H1 (cell line): ENCODE measurements at regions not wholly inside any gene's neighbourhood (a gene's known extent, or its start where the extent isn't known, plus 50 kb on each side); places are given as distances from the start of the nearest gene placed in this dataset.

Experiments
- CTCF ChIA-PET: fragments of 300-600 bp; sonication (Branson Sonifier 250); formaldehyde crosslinking; loops from one replicate; lab custom pipeline; 2021; ENCODE audit not compliant: partially characterized antibody; lab: Charles Lee
- POLR2A ChIA-PET: fragments of 300-600 bp; sonication (Branson Sonifier 250); formaldehyde crosslinking; loops from one replicate; lab custom pipeline; 2021; ENCODE audit warnings: inconsistent platforms; ENCODE audit not compliant: partially characterized antibody; lab: Charles Lee
- DNase-seq, 2 experiments: peaks; one replicate each; pipeline versions ENCODE4 v3.0.0 to v3.0.0-alpha.2; 2010 to 2022; ENCODE audit warnings: low spot score in 2 of 2, low read depth in 1 of 2, mixed read lengths in 1 of 2
- FAIRE-seq: peaks from 2 replicates; lab custom pipeline; 2011; peaks lifted over from hg19 to GRCh38; lab: Jason Lieb, UNC
- H2AFZ ChIP-seq: 2 replicates; pipeline ENCODE4 v1.8.1; 2012; ENCODE audit warnings: low read length, inconsistent platforms
- H2AK5ac ChIP-seq: 2 replicates; pipeline ENCODE4 v1.6.1; 2013; ENCODE audit warnings: low read depth, low read length
- H2BK120ac ChIP-seq: replicated peaks from 2 replicates; pipeline ENCODE3; 2013; ENCODE audit warnings: low read depth, low read length, inconsistent platforms
- H2BK12ac ChIP-seq: 2 replicates; pipeline ENCODE4 v1.6.1; 2013; ENCODE audit warnings: low read depth, low read length
- H2BK15ac ChIP-seq: 2 replicates; pipeline ENCODE4 v1.6.1; 2013; ENCODE audit warnings: low read length
- H2BK20ac ChIP-seq: 2 replicates; pipeline ENCODE4 v1.6.1; 2013; ENCODE audit warnings: low read length
- H2BK5ac ChIP-seq: 2 replicates; pipeline ENCODE4 v1.6.1; 2013; ENCODE audit warnings: low read depth, low read length
- H3K14ac ChIP-seq: 2 replicates; pipeline ENCODE4 v1.6.1; 2013; ENCODE audit warnings: inconsistent platforms; ENCODE audit not compliant: insufficient read length
- H3K18ac ChIP-seq: 2 replicates; pipeline ENCODE4 v1.6.1; 2013; ENCODE audit warnings: low read length; ENCODE audit errors: extremely low read depth
- H3K23ac ChIP-seq: 2 replicates; pipeline ENCODE4 v1.6.1; 2013; ENCODE audit warnings: inconsistent platforms; ENCODE audit not compliant: insufficient read length
- H3K23me2 ChIP-seq: 2 replicates; pipeline ENCODE4 v1.6.1; 2013; ENCODE audit warnings: low read depth, low read length
- H3K27ac ChIP-seq: 2 replicates; pipeline ENCODE4 v1.6.1; 2011; ENCODE audit warnings: low read depth, low read length, inconsistent platforms
- H3K27me3 ChIP-seq, 4 experiments: replicated peaks in 1 of 4; 1 replicate in 1 of 4; 2 replicates in 3 of 4; pipeline versions ENCODE4 v1.6.1 to v1.8.1; 2011 to 2013; ENCODE audit warnings: low read length in 3 of 4, mild to moderate bottlenecking in 3 of 4, inconsistent platforms in 2 of 4, mixed read lengths in 2 of 4, moderate library complexity in 1 of 4; ENCODE audit not compliant: control insufficient read depth in 3 of 4, insufficient read depth in 3 of 4; ENCODE audit errors: extremely low read depth in 1 of 4
- H3K36me3 ChIP-seq, 4 experiments: 2 replicates each; pipeline versions ENCODE4 v1.6.1 to v1.8.1; 2011 to 2013; ENCODE audit warnings: mild to moderate bottlenecking in 4 of 4, low read length in 3 of 4, moderate library complexity in 2 of 4, control low read depth in 1 of 4, inconsistent platforms in 1 of 4; ENCODE audit not compliant: insufficient read depth in 4 of 4, control insufficient read depth in 2 of 4
- H3K4ac ChIP-seq: replicated peaks from 2 replicates; pipeline ENCODE3; 2013; ENCODE audit warnings: low read length, low read depth, mixed read lengths, inconsistent platforms; ENCODE audit not compliant: insufficient read length
- H3K4me1 ChIP-seq, 4 experiments: replicated peaks in 1 of 4; 1 replicate in 1 of 4; 2 replicates in 3 of 4; pipeline versions ENCODE4 v1.6.1 to v1.8.1; 2011 to 2013; ENCODE audit warnings: low read length in 3 of 4, inconsistent platforms in 2 of 4, mixed read lengths in 1 of 4; ENCODE audit not compliant: insufficient read depth in 4 of 4, control insufficient read depth in 3 of 4
- H3K4me2 ChIP-seq, 2 experiments: 2 replicates each; pipeline versions ENCODE4 v1.6.1 to v1.8.1; 2011 to 2013; ENCODE audit warnings: low read depth in 2 of 2, low read length in 2 of 2, control low read depth in 1 of 2, inconsistent platforms in 1 of 2, mild to moderate bottlenecking in 1 of 2; ENCODE audit not compliant: insufficient read depth in 1 of 2
- H3K4me3 ChIP-seq, 4 experiments: fragments of 200-600, 300-600 bp in 1 of 4; sonication (generic), shearing (Covaris generic), sonication (Bioruptor Twin) in 1 of 4; 2 replicates each; pipeline versions ENCODE4 v1.5.1 to v1.8.1; 2011 to 2016; ENCODE audit warnings: low read length in 4 of 4, low read depth in 3 of 4, control low read depth in 2 of 4, inconsistent platforms in 2 of 4, mild to moderate bottlenecking in 2 of 4, mixed read lengths in 1 of 4, moderate library complexity in 1 of 4; ENCODE audit not compliant: insufficient read depth in 2 of 4; ENCODE audit errors: extremely low read depth in 1 of 4
- H3K56ac ChIP-seq: replicated peaks from 2 replicates; pipeline ENCODE3; 2013; ENCODE audit warnings: low read depth, mild to moderate bottlenecking, mixed read lengths, low read length, inconsistent platforms; ENCODE audit not compliant: insufficient read length
- H3K79me1 ChIP-seq: 2 replicates; pipeline ENCODE4 v1.6.1; 2013; ENCODE audit warnings: low read depth, low read length, control low read depth
- H3K79me2 ChIP-seq, 2 experiments: 2 replicates each; pipeline versions ENCODE4 v1.6.1 to v1.8.1; 2012 to 2013; ENCODE audit warnings: low read length in 2 of 2, mild to moderate bottlenecking in 2 of 2, inconsistent platforms in 1 of 2; ENCODE audit not compliant: insufficient read depth in 2 of 2, control insufficient read depth in 1 of 2
- H3K9ac ChIP-seq, 4 experiments: replicated peaks in 1 of 4; 1 replicate in 1 of 4; 2 replicates in 3 of 4; pipeline versions ENCODE4 v1.6.1 to v1.8.1; 2011 to 2013; ENCODE audit warnings: low read depth in 3 of 4, low read length in 3 of 4, control low read depth in 2 of 4, mild to moderate bottlenecking in 2 of 4, moderate library complexity in 2 of 4, inconsistent platforms in 1 of 4; ENCODE audit errors: extremely low read depth in 1 of 4
- H3K9me3 ChIP-seq, 2 experiments: 2 replicates each; pipeline versions ENCODE4 v1.6.1 to v1.8.1; 2012 to 2013; ENCODE audit warnings: mild to moderate bottlenecking in 2 of 2, moderate library complexity in 2 of 2, control low read depth in 1 of 2, inconsistent platforms in 1 of 2, low read depth in 1 of 2, low read length in 1 of 2, mixed read lengths in 1 of 2; ENCODE audit not compliant: insufficient read depth in 2 of 2
- H4K20me1 ChIP-seq, 2 experiments: replicated peaks in 1 of 2; 2 replicates each; pipeline versions ENCODE3 to v1.8.1; 2011 to 2013; ENCODE audit warnings: inconsistent platforms in 2 of 2, low read length in 2 of 2, mild to moderate bottlenecking in 1 of 2; ENCODE audit not compliant: insufficient read depth in 2 of 2, control insufficient read depth in 1 of 2
- H4K5ac ChIP-seq: 2 replicates; pipeline ENCODE4 v1.6.1; 2013; ENCODE audit warnings: low read length, low read depth, mixed read lengths, inconsistent platforms; ENCODE audit not compliant: insufficient read length
- H4K8ac ChIP-seq: 2 replicates; pipeline ENCODE4 v1.8.0; 2013; ENCODE audit warnings: mild to moderate bottlenecking, moderate library complexity, low read length, inconsistent platforms; ENCODE audit not compliant: insufficient read depth; ENCODE audit errors: extremely low read depth
- H4K91ac ChIP-seq: replicated peaks from 2 replicates; pipeline ENCODE3; 2013; ENCODE audit warnings: low read length, mixed read lengths, inconsistent platforms; ENCODE audit not compliant: insufficient read length
- BRCA1 ChIP-seq: IDR thresholded peaks from 2 replicates; pipeline ENCODE4 v1.6.1; 2012; ENCODE audit warnings: low read depth, low read length, improper control_type of control experiment
- CBX5 ChIP-seq: fragments of 300-800, 300-1000 bp; sonication (generic); IDR thresholded peaks from 2 replicates; pipeline ENCODE4 v1.7.1; 2016; ENCODE audit warnings: antibody characterized with exemption, low read length, low read depth
- HDAC2 ChIP-seq, 2 experiments: fragments of 300-600 bp in 1 of 2; sonication (generic) in 1 of 2; IDR thresholded peaks; 2 replicates each; pipeline ENCODE4 v1.6.1; 2011 to 2012; ENCODE audit warnings: low read depth in 2 of 2, low read length in 2 of 2, mild to moderate bottlenecking in 2 of 2, moderate library complexity in 2 of 2, borderline replicate concordance in 1 of 2, inconsistent platforms in 1 of 2
- RAD21 ChIP-seq, 2 experiments: IDR thresholded peaks in 1 of 2; conservative IDR thresholded peaks in 1 of 2; 2 replicates each; pipeline ENCODE4 v1.6.1; 2011; ENCODE audit warnings: low read depth in 2 of 2, low read length in 2 of 2, improper control_type of control experiment in 1 of 2, inconsistent platforms in 1 of 2, mild to moderate bottlenecking in 1 of 2, moderate library complexity in 1 of 2
- SIRT6 ChIP-seq: IDR thresholded peaks from one replicate; pipeline ENCODE4 v1.7.1; 2012; ENCODE audit warnings: low read length, inconsistent platforms
- TCF12 ChIP-seq: IDR thresholded peaks from 2 replicates; pipeline ENCODE4 v1.6.1; 2011; ENCODE audit warnings: low read depth, mild to moderate bottlenecking, low read length
- WGBS, 2 experiments: shearing (Covaris generic) in 1 of 2; methylation state at CpG; one replicate each; pipeline versions ENCODE4 v1.1.6 to v1.1.7; 2013 to 2015; ENCODE audit warnings: low lambda C conversion rate in 2 of 2, mixed read lengths in 2 of 2, inconsistent platforms in 1 of 2, low coverage in 1 of 2, missing lambda C conversion rate in 1 of 2; ENCODE audit not compliant: insufficient replicate concordance in 2 of 2, insufficient coverage in 1 of 2, insufficient read length in 1 of 2; ENCODE audit errors: extremely low coverage in 1 of 2, missing lambda C conversion rate in 1 of 2; 5-methylcytosine and 5-hydroxymethylcytosine counted together

GRCh38 chr14:36423430-36423829 lies 96.6 kb downstream of the NKX2-1 start:
- Histone ChIP-seq H3K36me3 (no peaks in the 10 kb centered on the region), H3K27me3 (no peaks in the 10 kb centered on the region; a peak in 1 of 7 replicates), H2BK12ac (no peak overlapping the region), H3K14ac (no peak overlapping the region), H3K23me2 (no peaks in the 10 kb centered on the region), H3K4me1 (peaks cover 0 to 5% (median 2%) of the 10 kb centered on the region in 4 experiments; a peak in 2 of 7 replicates), H3K9me3 (no peaks in the 10 kb centered on the region), H3K4me2 (no peak overlapping the region), H3K9ac (no peak overlapping the region), H2AFZ (no peak overlapping the region), H2BK20ac (no peak overlapping the region), H2BK5ac (no peak overlapping the region), H3K4me3 (no peak overlapping the region), H3K18ac (no peak overlapping the region), H4K91ac (no peak overlapping the region), H4K8ac (no peak overlapping the region), H2BK120ac (no peak overlapping the region), H4K5ac (no peak overlapping the region), H3K56ac (no peak overlapping the region), H4K20me1 (no peaks in the 10 kb centered on the region), H3K79me2 (no peaks in the 10 kb centered on the region), H3K23ac (no peak overlapping the region), H3K79me1 (no peaks in the 10 kb centered on the region), H3K27ac (no peak overlapping the region), H3K4ac (no peak overlapping the region), H2BK15ac (no peak overlapping the region), H2AK5ac (no peak overlapping the region)
- DNase-seq = no peak
- TF ChIP-seq BRCA1 (no peak), HDAC2 (IDR thresholded peaks at IDR 0.05; ENCODE audit: borderline replicate concordance in 1 of 2, low read depth in 2 of 2, low read length in 2 of 2) (no peak), CBX5 (no peak), SIRT6 (no peak), RAD21 (IDR thresholded peaks at IDR 0.05 in 1 of 2, conservative IDR thresholded peaks at IDR 0.05 in 1 of 2; ENCODE audit: low read depth in 2 of 2, low read length in 2 of 2) (no peak), TCF12 (no peak)
- ChIA-PET POLR2A (no interaction called here), CTCF (interaction anchor here (1.1 to 1.7 kb wide), 2 partner anchors 15 to 354 kb away, joined by 4 read pairs; no protein-coding TSS in a partner anchor)
- WGBS, 2 experiments = 64% methylated on average over 5 of the region's 5 CpGs; no CpG with 5 or more reads in 1 of the 2 experiments
- no peak for FAIRE-seq
